ENCODE measurements at regions not wholly inside any gene's neighbourhood (a gene's known extent, or its start where the extent isn't known, plus 50 kb on each side); places are given as distances from the start of the nearest gene placed in this dataset.

DNA sequence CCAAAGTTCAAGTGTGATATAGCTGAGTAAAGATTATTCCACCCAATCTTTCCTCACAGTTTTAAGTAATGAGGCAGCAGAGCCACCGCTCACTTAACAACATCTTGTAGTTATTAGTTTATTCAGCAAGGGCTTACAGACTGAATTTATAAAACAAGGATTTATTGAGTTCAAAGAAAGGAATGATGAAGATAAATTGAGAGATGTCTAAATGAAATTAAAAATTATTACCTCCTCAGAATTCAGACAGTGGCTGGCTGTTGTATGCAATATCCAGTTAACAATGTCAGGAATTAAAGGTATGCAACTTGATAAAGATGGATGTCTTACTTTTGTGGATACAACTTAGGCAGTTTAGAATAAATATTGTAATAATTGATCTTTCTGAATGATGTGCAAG is 927.3 kb upstream of the CDH2 start:
- no peak for DNase-seq

GRCh38 chr18:29096079-29096770 is 919.3 kb upstream of the CDH2 start:
- Mint-ChIP-seq H3K9me3 (no peaks in the 10 kb centered on the region), H3K36me3 (ENCODE audit: low read depth) (no peaks in the 10 kb centered on the region), H3K4me3 (no peak overlapping the region), H3K27me3 (ENCODE audit: insufficient read depth) (no peaks in the 10 kb centered on the region), H3K4me1 (ENCODE audit: low read depth) (no peaks in the 10 kb centered on the region), H3K27ac (no peak overlapping the region)
- no peak for TF ChIP-seq CTCF (IDR thresholded peaks at IDR 0.05)
- DNase-seq: no peak

More for the DNA sequence above, 927.3 kb upstream of the CDH2 start:
- Mint-ChIP-seq H3K4me3 (no peak overlapping the region; the same call in 1 of the 2 replicates), H3K4me1 (ENCODE audit: low read depth) (peaks cover 13% of the 10 kb centered on the region), H3K36me3 (ENCODE audit: low read depth) (no peaks in the 10 kb centered on the region), H3K27me3 (ENCODE audit: insufficient read depth) (no peaks in the 10 kb centered on the region; the same call in 1 of the 2 replicates), H3K9me3 (no peaks in the 10 kb centered on the region), H3K27ac (no peak overlapping the region)
- TF ChIP-seq CTCF (IDR thresholded peaks at IDR 0.05): no peak

- Mint-ChIP-seq H3K36me3 (ENCODE audit: low read depth) (no peaks in the 10 kb centered on the region), H3K4me3 (no peak overlapping the region), H3K27me3 (ENCODE audit: insufficient read depth) (no peaks in the 10 kb centered on the region), H3K9me3 (no peaks in the 10 kb centered on the region), H3K27ac (no peak overlapping the region), H3K4me1 (ENCODE audit: low read depth) (peaks cover 6% of the 10 kb centered on the region; the same call in 1 of the 2 replicates)
- TF ChIP-seq CTCF (IDR thresholded peaks at IDR 0.05): no peak
- no peak for DNase-seq
Observed at GRCh38 chr18:29087616-29088246, 910.8 kb upstream of the CDH2 start.

DNA sequence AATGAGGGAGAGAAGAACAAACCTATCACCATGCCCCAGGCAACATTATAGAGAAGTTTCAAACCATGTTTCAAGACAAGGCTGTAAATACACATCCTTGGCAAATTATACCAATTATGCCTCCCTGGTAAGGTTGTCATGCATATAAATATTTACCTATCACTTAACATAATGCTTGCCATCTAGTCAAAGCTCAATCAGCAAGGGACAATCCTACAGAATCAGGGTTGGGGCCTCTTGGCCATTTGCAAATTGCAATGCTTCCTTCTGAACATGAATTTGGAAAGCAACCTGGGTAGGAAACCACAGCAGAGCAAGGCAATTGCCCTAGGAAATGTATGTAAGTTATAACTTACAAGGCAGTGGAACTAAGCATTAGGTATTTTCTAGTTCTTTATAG is 907.2 kb upstream of the CDH2 start:
- Mint-ChIP-seq H3K9me3 (no peaks in the 10 kb centered on the region), H3K27ac (no peak overlapping the region), H3K4me3 (no peak overlapping the region), H3K4me1 (ENCODE audit: low read depth) (peaks cover 6% of the 10 kb centered on the region; the same call in 1 of the 2 replicates), H3K36me3 (ENCODE audit: low read depth) (no peaks in the 10 kb centered on the region), H3K27me3 (ENCODE audit: insufficient read depth) (no peaks in the 10 kb centered on the region)
- DNase-seq: no peak
- TF ChIP-seq CTCF (IDR thresholded peaks at IDR 0.05): no peak

- no peak for DNase-seq
- Mint-ChIP-seq H3K4me1 (ENCODE audit: low read depth) (peaks cover 6% of the 10 kb centered on the region; the same call in 1 of the 2 replicates), H3K4me3 (no peak overlapping the region), H3K27ac (no peak overlapping the region), H3K36me3 (ENCODE audit: low read depth) (no peaks in the 10 kb centered on the region), H3K9me3 (no peaks in the 10 kb centered on the region), H3K27me3 (ENCODE audit: insufficient read depth) (no peaks in the 10 kb centered on the region)
- no peak for TF ChIP-seq CTCF (IDR thresholded peaks at IDR 0.05)
Observed at GRCh38 chr18:29083545-29083944, 906.6 kb upstream of the CDH2 start.

Measured in HFFc6 (cell line).